MM.1S (cell line): ENCODE measurements at regions not wholly inside any gene's neighbourhood (a gene's known extent, or its start where the extent isn't known, plus 50 kb on each side); places are given as distances from the start of the nearest gene placed in this dataset.

Source experiments
- DNase-seq: peaks from one replicate; pipeline ENCODE4 v3.0.0-alpha.2; 2015
- H2AFZ ChIP-seq: fragments of 300-600 bp; sonication (generic); 2 replicates; pipeline ENCODE4 v1.6.0; 2016; ENCODE audit warnings: antibody characterized with exemption, low read length
- H3F3A ChIP-seq: fragments of 300-600 bp; sonication (generic); 2 replicates; pipeline ENCODE4 v1.6.1; 2016; ENCODE audit warnings: mild to moderate bottlenecking, antibody characterized with exemption, low read length, moderate library complexity, mixed read lengths; ENCODE audit not compliant: insufficient read depth
- H3K27ac ChIP-seq: fragments of 300-600 bp; sonication (generic); 2 replicates; pipeline ENCODE4 v1.5.1; 2016; ENCODE audit warnings: mild to moderate bottlenecking, low read length
- H3K27me3 ChIP-seq: fragments of 300-600 bp; sonication (generic); replicated peaks from 2 replicates; pipeline ENCODE4 v1.6.0; 2016; ENCODE audit warnings: low read length; ENCODE audit not compliant: insufficient read depth
- H3K36me3 ChIP-seq: fragments of 300-600 bp; sonication (generic); replicated peaks from 2 replicates; pipeline ENCODE4 v1.6.1; 2016; ENCODE audit warnings: mild to moderate bottlenecking, low read length, mixed read lengths; ENCODE audit not compliant: insufficient read depth
- H3K4me1 ChIP-seq: fragments of 300-600 bp; sonication (generic); 2 replicates; pipeline ENCODE4 v1.6.1; 2016; ENCODE audit warnings: low read length, mixed read lengths
- H3K4me2 ChIP-seq: fragments of 300-600 bp; sonication (generic); 2 replicates; pipeline ENCODE4 v1.6.0; 2016; ENCODE audit warnings: low read depth, low read length
- H3K4me3 ChIP-seq: fragments of 300-600 bp; sonication (generic); 2 replicates; pipeline ENCODE4 v1.5.1; 2016; ENCODE audit warnings: low read length, mixed read lengths
- H3K79me2 ChIP-seq: fragments of 300-600 bp; sonication (generic); 2 replicates; pipeline ENCODE4 v1.6.1; 2016; ENCODE audit warnings: mixed run types, low read length, mixed read lengths
- H3K9ac ChIP-seq: fragments of 300-600 bp; sonication (generic); 2 replicates; pipeline ENCODE4 v1.6.1; 2016; ENCODE audit warnings: low read length, mixed read lengths
- H3K9me2 ChIP-seq: fragments of 300-600 bp; sonication (generic); replicated peaks from 2 replicates; pipeline ENCODE4 v1.6.1; 2016; ENCODE audit warnings: mild to moderate bottlenecking, low read length, mixed read lengths; ENCODE audit not compliant: insufficient read depth
- H3K9me3 ChIP-seq: fragments of 300-600 bp; sonication (generic); replicated peaks from 2 replicates; pipeline ENCODE4 v1.6.1; 2016; ENCODE audit warnings: mild to moderate bottlenecking, low read length, mixed read lengths; ENCODE audit not compliant: insufficient read depth
- H4K20me1 ChIP-seq: fragments of 300-600 bp; sonication (generic); 2 replicates; pipeline ENCODE4 v1.6.1; 2016; ENCODE audit warnings: mild to moderate bottlenecking, low read length, moderate library complexity, mixed read lengths; ENCODE audit not compliant: insufficient read depth
- EZH2 ChIP-seq: fragments of 300-600 bp; sonication (generic); optimal IDR thresholded peaks from 2 replicates; pipeline ENCODE3; 2017; ENCODE audit warnings: low read depth, mild to moderate bottlenecking, antibody characterized with exemption, low read length, mixed read lengths
- EZH2phosphoT487 ChIP-seq: fragments of 300-600 bp; sonication (generic); IDR thresholded peaks from 2 replicates; pipeline ENCODE4 v1.6.1; 2018; ENCODE audit warnings: antibody characterized with exemption, low read length
- TF ChIP-seq, protein P1 (sequence below): fragments of 300-600 bp; sonication (generic); IDR thresholded peaks from 2 replicates; pipeline ENCODE4 v1.5.1; 2016; ENCODE audit warnings: antibody characterized with exemption, low read length, mixed read lengths

DNA sequence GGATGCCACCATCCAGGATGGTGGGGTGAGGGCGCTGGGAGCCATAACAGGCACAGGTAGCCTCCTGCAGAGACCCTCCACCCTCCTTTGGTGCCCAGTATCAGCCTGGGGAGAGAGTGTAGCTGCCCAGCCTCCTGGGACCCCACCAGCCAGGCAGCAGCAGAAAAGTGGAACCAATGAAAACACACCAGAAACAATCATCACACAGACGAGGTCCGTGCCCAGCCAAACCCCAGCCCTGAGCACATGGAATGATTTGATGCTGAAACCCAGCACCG lies 285.1 kb downstream of the PTPRU start:
- DNase-seq = no peak
- H2AFZ ChIP-seq = no peak overlapping the region
- TF ChIP-seq, protein P1, sequence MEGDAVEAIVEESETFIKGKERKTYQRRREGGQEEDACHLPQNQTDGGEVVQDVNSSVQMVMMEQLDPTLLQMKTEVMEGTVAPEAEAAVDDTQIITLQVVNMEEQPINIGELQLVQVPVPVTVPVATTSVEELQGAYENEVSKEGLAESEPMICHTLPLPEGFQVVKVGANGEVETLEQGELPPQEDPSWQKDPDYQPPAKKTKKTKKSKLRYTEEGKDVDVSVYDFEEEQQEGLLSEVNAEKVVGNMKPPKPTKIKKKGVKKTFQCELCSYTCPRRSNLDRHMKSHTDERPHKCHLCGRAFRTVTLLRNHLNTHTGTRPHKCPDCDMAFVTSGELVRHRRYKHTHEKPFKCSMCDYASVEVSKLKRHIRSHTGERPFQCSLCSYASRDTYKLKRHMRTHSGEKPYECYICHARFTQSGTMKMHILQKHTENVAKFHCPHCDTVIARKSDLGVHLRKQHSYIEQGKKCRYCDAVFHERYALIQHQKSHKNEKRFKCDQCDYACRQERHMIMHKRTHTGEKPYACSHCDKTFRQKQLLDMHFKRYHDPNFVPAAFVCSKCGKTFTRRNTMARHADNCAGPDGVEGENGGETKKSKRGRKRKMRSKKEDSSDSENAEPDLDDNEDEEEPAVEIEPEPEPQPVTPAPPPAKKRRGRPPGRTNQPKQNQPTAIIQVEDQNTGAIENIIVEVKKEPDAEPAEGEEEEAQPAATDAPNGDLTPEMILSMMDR = no peak
- TF ChIP-seq EZH2phosphoT487 = no peak
- no peak for TF ChIP-seq EZH2
- no peaks in the 10 kb centered on the region for H3K9me3 ChIP-seq
- no peaks in the 10 kb centered on the region for H3K4me1 ChIP-seq
- H3K79me2 ChIP-seq = no peaks in the 10 kb centered on the region
- no peak overlapping the region for H3K27ac ChIP-seq
- peaks cover 67% of the 10 kb centered on the region for H3K27me3 ChIP-seq
- no peak overlapping the region for H3K4me2 ChIP-seq
- H3K4me3 ChIP-seq = no peak overlapping the region
- H3K9me2 ChIP-seq = no peaks in the 10 kb centered on the region
- no peaks in the 10 kb centered on the region for H3F3A ChIP-seq
- no peak overlapping the region for H3K9ac ChIP-seq
- H3K36me3 ChIP-seq = no peaks in the 10 kb centered on the region
- no peaks in the 10 kb centered on the region for H4K20me1 ChIP-seq

DNA sequence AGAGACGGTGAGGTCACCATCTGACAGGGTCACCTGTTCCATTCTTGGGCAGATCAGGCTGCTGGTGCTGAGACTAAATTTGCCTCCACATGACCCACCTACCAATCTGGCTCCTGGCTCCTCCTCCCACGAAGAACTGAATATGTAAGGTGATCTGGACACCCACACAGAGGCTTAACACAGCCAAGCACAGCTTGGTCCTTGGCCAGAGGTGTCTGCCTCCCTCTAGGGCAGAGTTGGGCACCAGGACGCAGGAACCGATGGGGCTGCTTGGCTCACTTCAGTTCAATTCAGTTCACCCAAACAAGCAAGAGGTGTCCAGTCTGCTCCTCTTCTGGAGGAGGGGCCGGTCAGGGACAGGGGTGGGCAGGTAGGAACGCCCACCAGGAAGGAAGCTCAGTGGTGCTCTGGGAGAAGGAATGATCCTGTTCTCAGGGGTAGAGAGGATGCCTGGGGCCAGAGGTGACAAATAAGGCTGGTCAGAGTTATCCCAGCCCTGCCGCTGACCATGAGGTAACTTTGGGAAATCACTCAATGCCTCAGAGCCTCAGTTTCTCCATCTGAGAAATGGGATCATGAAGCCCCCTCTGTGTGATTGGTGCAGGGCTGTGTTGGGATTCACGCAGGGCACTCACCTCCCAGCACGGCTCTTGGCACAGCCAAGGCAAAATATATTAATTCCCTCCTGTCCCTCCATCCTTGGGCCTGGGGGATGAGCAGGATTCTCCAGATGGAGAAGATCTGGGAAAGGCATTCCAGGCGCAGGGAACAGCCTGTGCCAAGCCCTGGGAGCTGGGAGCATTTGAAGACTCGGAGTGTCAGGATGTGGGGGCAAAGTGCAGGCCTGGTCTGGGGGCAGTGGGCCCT lies 284.5 kb downstream of the PTPRU start:
- no peak for DNase-seq
- TF ChIP-seq EZH2phosphoT487 = no peak
- TF ChIP-seq, protein P1 = no peak
- no peak for TF ChIP-seq EZH2
- no peak overlapping the region for H3K9ac ChIP-seq
- H4K20me1 ChIP-seq = no peaks in the 10 kb centered on the region
- no peaks in the 10 kb centered on the region for H3K9me3 ChIP-seq
- H3K4me2 ChIP-seq = no peak overlapping the region
- H3K4me1 ChIP-seq = no peaks in the 10 kb centered on the region
- no peaks in the 10 kb centered on the region for H3K36me3 ChIP-seq
- H3K9me2 ChIP-seq = no peaks in the 10 kb centered on the region
- no peak overlapping the region for H2AFZ ChIP-seq
- H3K4me3 ChIP-seq = no peak overlapping the region
- H3F3A ChIP-seq = no peaks in the 10 kb centered on the region
- no peak overlapping the region for H3K27ac ChIP-seq
- no peaks in the 10 kb centered on the region for H3K79me2 ChIP-seq
- H3K27me3 ChIP-seq = peaks cover 67% of the 10 kb centered on the region

DNA sequence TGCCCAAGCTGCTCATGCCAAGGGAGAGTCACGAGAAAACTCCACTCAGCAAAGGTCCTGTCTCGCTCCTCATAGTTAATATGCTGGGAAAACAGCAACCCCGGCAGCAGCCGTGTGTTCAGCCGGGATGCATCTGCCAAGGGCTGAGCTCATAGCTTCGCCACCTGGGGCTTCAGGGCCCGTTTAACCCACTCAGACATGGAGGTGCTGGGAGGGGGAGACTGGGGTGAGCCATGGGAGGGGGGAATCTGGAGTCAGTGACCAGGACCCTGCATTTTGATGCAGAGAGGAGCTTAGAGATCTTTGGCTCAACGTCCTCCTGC lies 283.4 kb downstream of the PTPRU start:
- Histone ChIP-seq H3K4me1 (no peaks in the 10 kb centered on the region), H3F3A (no peaks in the 10 kb centered on the region), H4K20me1 (no peaks in the 10 kb centered on the region), H3K9me2 (no peaks in the 10 kb centered on the region), H2AFZ (no peak overlapping the region), H3K9me3 (no peaks in the 10 kb centered on the region), H3K4me2 (no peak overlapping the region), H3K79me2 (no peaks in the 10 kb centered on the region), H3K36me3 (no peaks in the 10 kb centered on the region), H3K27me3 (peaks cover 64% of the 10 kb centered on the region), H3K4me3 (no peak overlapping the region), H3K9ac (no peak overlapping the region), H3K27ac (no peak overlapping the region)
- TF ChIP-seq EZH2 (no peak), EZH2phosphoT487 (no peak)
- TF ChIP-seq, protein P1 = no peak
- DNase-seq = no peak
